Activated CD8-positive, alpha-beta T cell treated with anti-CD3 and anti-CD28 coated beads for 36 hours (primary cell): ENCODE measurements at regions not wholly inside any gene's neighbourhood (a gene's known extent, or its start where the extent isn't known, plus 50 kb on each side); places are given as distances from the start of the nearest gene placed in this dataset.
A peak's percentile ranks its signal among the peaks of the same experiment; 100 is the strongest.
"Not testable (repeated sequence)": the region's sequence is repeated elsewhere in the genome, so short reads cannot be mapped to it uniquely, and the experiment has no call there.

Experiments
- ATAC-seq: fragments of 200-7000 bp; cut with Tn5 transposase; one replicate; pipeline ENCODE4 v1.10.0; 2021; ENCODE audit warnings: mild to moderate bottlenecking, moderate library complexity
- CTCF ChIA-PET: fragments of 350-600 bp; sonication (Branson Sonifier 250); formaldehyde crosslinking; loops from one replicate; lab custom pipeline; 2021; ENCODE audit warnings: antibody characterized with exemption; lab: Charles Lee
- POLR2A ChIA-PET: fragments of 350-600 bp; sonication (Branson Sonifier 250); formaldehyde crosslinking; loops from one replicate; lab custom pipeline; 2021; ENCODE audit warnings: antibody characterized with exemption; lab: Charles Lee
- DNase-seq: peaks from one replicate; pipeline ENCODE4 v3.0.0-alpha.2; 2020
- H3K27ac Mint-ChIP-seq: one replicate; pipeline ENCODE4 v1.8.0; 2021; ENCODE audit warnings: mild to moderate bottlenecking, mixed read lengths
- H3K27me3 Mint-ChIP-seq: one replicate; pipeline ENCODE4 v1.8.0; 2021; ENCODE audit warnings: mixed read lengths
- H3K36me3 Mint-ChIP-seq: one replicate; pipeline ENCODE4 v1.8.0; 2021; ENCODE audit warnings: low read depth, mixed read lengths
- H3K4me1 Mint-ChIP-seq: one replicate; pipeline ENCODE4 v1.8.0; 2021; ENCODE audit warnings: low read depth, mixed read lengths
- H3K4me3 Mint-ChIP-seq: one replicate; pipeline ENCODE4 v1.8.0; 2021; ENCODE audit warnings: mild to moderate bottlenecking, moderate library complexity, mixed read lengths
- H3K9me3 Mint-ChIP-seq: one replicate; pipeline ENCODE4 v1.8.0; 2021; ENCODE audit warnings: mixed read lengths
- CTCF ChIP-seq: fragments of 200-600 bp; IDR thresholded peaks from one replicate; pipeline ENCODE4 v1.8.0; 2022; ENCODE audit warnings: antibody characterized with exemption, mild to moderate bottlenecking
- intact Hi-C: fragments of 100-400 bp; cut with micrococcal nuclease; formaldehyde crosslinking; loops from one replicate; pipeline ENCODE4 v1.10.0; 2022

- no peak for TF ChIP-seq CTCF
- ChIA-PET POLR2A (interaction anchor here (1.1 kb wide), 1 partner anchor 292 kb away, joined by 3 read pairs; no protein-coding TSS in a partner anchor), CTCF (no interaction called here)
- H3K4me3 Mint-ChIP-seq: no peak overlapping the region
- ATAC-seq: no peak
- H3K27ac Mint-ChIP-seq: no peak overlapping the region
- no peaks in the 10 kb centered on the region for H3K27me3 Mint-ChIP-seq
- H3K9me3 Mint-ChIP-seq: no peaks in the 10 kb centered on the region
- intact Hi-C loops: no loop called here
- DNase-seq: no peak
- H3K36me3 Mint-ChIP-seq: no peaks in the 10 kb centered on the region
- H3K4me1 Mint-ChIP-seq: peaks cover 5% of the 10 kb centered on the region
Observed at GRCh38 chrY:20891440-20892160, 135.7 kb downstream of the RPS4Y2 start.

DNA sequence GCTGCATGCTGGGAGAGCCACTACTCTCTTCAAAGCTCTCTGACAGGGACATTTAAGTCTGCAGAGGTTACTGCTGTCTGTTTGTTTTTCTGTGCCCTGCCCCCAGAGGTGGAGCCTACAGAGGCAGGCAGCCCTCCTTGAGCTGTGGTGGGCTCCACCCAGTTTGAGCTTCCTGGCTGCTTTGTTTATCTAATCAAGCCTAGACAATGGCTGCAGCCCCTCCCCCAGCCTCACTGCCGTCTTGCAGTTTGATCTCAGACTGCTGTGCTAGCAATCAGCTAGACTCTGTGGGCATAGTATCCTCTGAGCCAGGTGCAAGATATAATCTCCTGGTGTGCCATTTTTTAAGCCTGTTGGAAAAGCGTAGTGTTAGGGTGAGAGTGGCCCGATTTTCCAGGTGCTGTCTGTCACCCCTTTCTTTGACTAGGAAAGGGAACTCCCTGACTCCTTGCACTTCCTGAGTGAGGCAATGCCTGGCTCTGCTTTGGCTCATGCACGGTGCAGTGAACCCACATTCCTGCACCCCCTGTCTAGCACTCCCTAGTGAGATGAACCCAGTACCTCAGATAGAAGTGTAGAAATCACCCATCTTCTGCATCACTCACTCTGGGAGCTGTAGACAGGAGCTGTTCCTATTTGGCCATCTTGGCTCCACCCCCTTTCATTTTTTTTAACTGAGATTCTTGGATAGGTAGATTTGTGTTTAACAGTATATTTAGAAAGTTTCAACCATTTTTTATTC, 169.6 kb downstream of the RPS4Y2 start:
- H3K27ac Mint-ChIP-seq, H3K27me3 Mint-ChIP-seq, H3K4me3 Mint-ChIP-seq, ATAC-seq, CTCF ChIA-PET, H3K36me3 Mint-ChIP-seq, intact Hi-C loops, POLR2A ChIA-PET: not testable (repeated sequence)
- peaks cover 11% of the 10 kb centered on the region for H3K9me3 Mint-ChIP-seq
- H3K4me1 Mint-ChIP-seq: peaks cover 12% of the 10 kb centered on the region
- DNase-seq: peak; percentile 24

GRCh38 chrY:20929691-20930342, 173.9 kb downstream of the RPS4Y2 start:
- CTCF ChIA-PET: no interaction called here
- DNase-seq: no peak
- Mint-ChIP-seq H3K4me1 (peaks cover 11% of the 10 kb centered on the region), H3K9me3 (peaks cover 7% of the 10 kb centered on the region), H3K27ac (no peak overlapping the region), H3K27me3 (no peaks in the 10 kb centered on the region), H3K4me3 (no peak overlapping the region), H3K36me3 (peaks cover 1% of the 10 kb centered on the region)
- POLR2A ChIA-PET: no interaction called here
- TF ChIP-seq CTCF: no peak
- intact Hi-C loops: no loop called here
- ATAC-seq: no peak

- H3K4me3 Mint-ChIP-seq, CTCF ChIA-PET, H3K4me1 Mint-ChIP-seq, intact Hi-C loops, H3K9me3 Mint-ChIP-seq, DNase-seq, ATAC-seq, H3K36me3 Mint-ChIP-seq, POLR2A ChIA-PET, H3K27ac Mint-ChIP-seq, H3K27me3 Mint-ChIP-seq: not testable (repeated sequence)
Observed at GRCh38 chrY:20936709-20937251, 180.9 kb downstream of the RPS4Y2 start.

- H3K9me3 Mint-ChIP-seq: no peaks in the 10 kb centered on the region
- no peaks in the 10 kb centered on the region for H3K36me3 Mint-ChIP-seq
- ChIA-PET POLR2A (no interaction called here), CTCF (no interaction called here)
- H3K4me3 Mint-ChIP-seq: no peak overlapping the region
- no peak for DNase-seq
- H3K27me3 Mint-ChIP-seq: no peaks in the 10 kb centered on the region
- no peak overlapping the region for H3K27ac Mint-ChIP-seq
- TF ChIP-seq CTCF: no peak
- H3K4me1 Mint-ChIP-seq: peaks cover 25% of the 10 kb centered on the region
- intact Hi-C loops: no loop called here
- no peak for ATAC-seq
Observed at GRCh38 chrY:20961512-20961911, 205.6 kb downstream of the RPS4Y2 start.
